ENCODE measurements at regions not wholly inside any gene's neighbourhood (a gene's known extent, or its start where the extent isn't known, plus 50 kb on each side); places are given as distances from the start of the nearest gene placed in this dataset.

GRCh38 chr2:234788841-234789240, 163.0 kb upstream of the SH3BP4 start:
- no peak for TF ChIP-seq CTCF (IDR thresholded peaks at IDR 0.05)
- TF ChIP-seq EP300 (IDR thresholded peaks at IDR 0.05; ENCODE audit: low read depth): no peak
- no peak for TF ChIP-seq POLR2AphosphoS5 (IDR thresholded peaks at IDR 0.05)
- no peak for TF ChIP-seq POLR2A (IDR thresholded peaks at IDR 0.05)

Data from transverse colon (tissue), 4 donors.